Activated CD4-positive, alpha-beta T cell treated with anti-CD3 and anti-CD28 coated beads for 1 hour (primary cell): ENCODE measurements at regions not wholly inside any gene's neighbourhood (a gene's known extent, or its start where the extent isn't known, plus 50 kb on each side); places are given as distances from the start of the nearest gene placed in this dataset.

Source experiments
- DNase-seq: peaks from one replicate; pipeline ENCODE4 v3.0.0-alpha.2; 2020

DNA sequence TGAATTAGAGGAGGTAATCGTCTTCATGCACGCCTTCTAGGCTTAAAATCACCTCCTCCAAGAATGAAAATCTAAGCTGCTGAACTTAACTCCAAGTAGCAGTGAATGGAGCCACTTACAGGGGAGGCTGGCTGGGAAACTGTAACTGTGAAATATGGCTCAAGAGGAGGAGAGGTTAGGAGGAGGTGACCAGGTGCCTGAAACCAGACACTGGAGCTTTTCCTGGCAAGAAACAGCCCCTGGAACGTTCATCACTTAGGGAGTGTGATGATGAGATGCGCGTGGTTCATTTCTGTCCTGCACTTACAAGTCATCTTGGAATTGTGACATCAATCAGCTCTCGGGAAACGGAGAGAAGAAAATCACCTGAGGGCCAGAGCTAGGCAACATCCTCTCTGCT is 62.3 kb upstream of the TMEM132C start:
- no peak for DNase-seq

- DNase-seq = no peak
These were observed 61.8 kb upstream of the TMEM132C start for GRCh38 chr12:128205145-128205544.

DNA sequence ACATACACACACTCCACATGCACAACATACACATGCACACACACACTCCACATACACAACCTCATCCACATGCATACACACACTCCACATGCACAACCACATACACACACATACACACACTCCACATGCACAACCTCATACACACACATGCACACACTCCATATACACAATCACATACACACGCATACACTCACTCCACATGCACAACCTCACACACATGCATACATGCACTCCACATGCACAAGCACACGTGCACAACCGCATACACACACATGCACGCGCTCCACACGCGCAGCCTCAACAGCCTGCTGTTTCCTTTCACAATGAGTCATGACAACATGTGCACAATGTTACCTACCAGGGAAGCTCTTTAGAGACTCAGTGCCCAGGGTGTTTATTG is 61.2 kb upstream of the TMEM132C start:
- DNase-seq = no peak
